ENCODE measurements at regions not wholly inside any gene's neighbourhood (a gene's known extent, or its start where the extent isn't known, plus 50 kb on each side); places are given as distances from the start of the nearest gene placed in this dataset.

GRCh38 chr11:116229236-116229970 is 543.4 kb downstream of the BUD13 start:
- peaks cover 0 to 16% (median 3%) of the 10 kb centered on the region in 4 donors for H3K4me1 ChIP-seq

GRCh38 chr11:116226731-116227130 is 546.1 kb downstream of the BUD13 start:
- no peak for DNase-seq (ENCODE audit: low spot score in 2 of 2)
- TF ChIP-seq EP300 (IDR thresholded peaks at IDR 0.05) (no peak), CTCF (IDR thresholded peaks at IDR 0.05) (no peak), POLR2A (IDR thresholded peaks at IDR 0.05) (no peak)
- H3K4me1 ChIP-seq: peaks cover 0 to 7% (median 2%) of the 10 kb centered on the region in 4 donors

More at GRCh38 chr11:116229236-116229970, 543.4 kb downstream of the BUD13 start:
- Histone ChIP-seq H3K27me3 (no peaks in the 10 kb centered on the region), H3K4me3 (no peak overlapping the region), H3K36me3 (no peaks in the 10 kb centered on the region), H3K9me3 (no peaks in the 10 kb centered on the region), H3K27ac (no peak overlapping the region)
- DNase-seq (ENCODE audit: low spot score in 2 of 2): no peak
- TF ChIP-seq CTCF (IDR thresholded peaks at IDR 0.05) (no peak), POLR2A (IDR thresholded peaks at IDR 0.05) (no peak), EP300 (IDR thresholded peaks at IDR 0.05) (no peak)
- WGBS, 2 donors: 55 to 58% methylated on average over 9 of the region's 9 CpGs

GRCh38 chr11:116225784-116226585 is 546.8 kb downstream of the BUD13 start:
- no peak overlapping the region for H3K4me3 ChIP-seq

More at GRCh38 chr11:116226731-116227130, 546.1 kb downstream of the BUD13 start:
- 80 to 87% methylated on average over 3 of the region's 3 CpGs for WGBS, 2 donors
- H3K9me3 ChIP-seq: no peaks in the 10 kb centered on the region
- no peak overlapping the region for H3K27ac ChIP-seq
- no peaks in the 10 kb centered on the region for H3K27me3 ChIP-seq
- no peaks in the 10 kb centered on the region for H3K36me3 ChIP-seq
- no peak overlapping the region for H3K4me3 ChIP-seq

GRCh38 chr11:116225236-116225635 is 547.6 kb downstream of the BUD13 start:
- no peak for DNase-seq (ENCODE audit: low spot score in 2 of 2)
- Histone ChIP-seq H3K27ac (no peak overlapping the region), H3K9me3 (no peaks in the 10 kb centered on the region), H3K27me3 (no peaks in the 10 kb centered on the region), H3K36me3 (no peaks in the 10 kb centered on the region), H3K4me1 (peaks cover 0 to 7% (median 2%) of the 10 kb centered on the region in 4 donors), H3K4me3 (no peak overlapping the region)
- WGBS, 2 donors: 58 to 69% methylated on average over 6 of the region's 6 CpGs
- no peak for TF ChIP-seq EP300 (IDR thresholded peaks at IDR 0.05)
- no peak for TF ChIP-seq POLR2A (IDR thresholded peaks at IDR 0.05)
- TF ChIP-seq CTCF (IDR thresholded peaks at IDR 0.05): no peak

More at GRCh38 chr11:116225784-116226585, 546.8 kb downstream of the BUD13 start:
- TF ChIP-seq EP300 (IDR thresholded peaks at IDR 0.05) (no peak), CTCF (IDR thresholded peaks at IDR 0.05) (no peak), POLR2A (IDR thresholded peaks at IDR 0.05) (no peak)
- Histone ChIP-seq H3K27me3 (no peaks in the 10 kb centered on the region), H3K36me3 (no peaks in the 10 kb centered on the region), H3K9me3 (no peaks in the 10 kb centered on the region), H3K4me1 (peaks cover 0 to 7% (median 2%) of the 10 kb centered on the region in 4 donors), H3K27ac (no peak overlapping the region)
- no peak for DNase-seq (ENCODE audit: low spot score in 2 of 2)
- 52 to 54% methylated on average over 7 of the region's 7 CpGs for WGBS, 2 donors

- no peaks in the 10 kb centered on the region for H3K27me3 ChIP-seq
- DNase-seq (ENCODE audit: low spot score in 2 of 2): no peak
- no peaks in the 10 kb centered on the region for H3K36me3 ChIP-seq
- no peaks in the 10 kb centered on the region for H3K9me3 ChIP-seq
- no peak overlapping the region for H3K4me3 ChIP-seq
- peaks cover 0 to 7% (median 2%) of the 10 kb centered on the region in 4 donors for H3K4me1 ChIP-seq
- WGBS, 2 donors: 63 to 70% methylated on average over 5 of the region's 5 CpGs
- TF ChIP-seq POLR2A (IDR thresholded peaks at IDR 0.05): no peak
- TF ChIP-seq CTCF (IDR thresholded peaks at IDR 0.05): no peak
- no peak for TF ChIP-seq EP300 (IDR thresholded peaks at IDR 0.05)
- H3K27ac ChIP-seq: no peak overlapping the region
Observed at GRCh38 chr11:116224889-116225200, 547.9 kb downstream of the BUD13 start.
